ENCODE measurements at regions not wholly inside any gene's neighbourhood (a gene's known extent, or its start where the extent isn't known, plus 50 kb on each side); places are given as distances from the start of the nearest gene placed in this dataset.

- TF ChIP-seq EP300 (IDR thresholded peaks at IDR 0.05) = no peak
- no peak for TF ChIP-seq CTCF (IDR thresholded peaks at IDR 0.05)
Observed at GRCh38 chr2:3044587-3045317, 332.9 kb downstream of the EIPR1 start.

Measured in suprapubic skin (tissue), 3 donors.